ENCODE measurements at regions not wholly inside any gene's neighbourhood (a gene's known extent, or its start where the extent isn't known, plus 50 kb on each side); places are given as distances from the start of the nearest gene placed in this dataset.

DNA sequence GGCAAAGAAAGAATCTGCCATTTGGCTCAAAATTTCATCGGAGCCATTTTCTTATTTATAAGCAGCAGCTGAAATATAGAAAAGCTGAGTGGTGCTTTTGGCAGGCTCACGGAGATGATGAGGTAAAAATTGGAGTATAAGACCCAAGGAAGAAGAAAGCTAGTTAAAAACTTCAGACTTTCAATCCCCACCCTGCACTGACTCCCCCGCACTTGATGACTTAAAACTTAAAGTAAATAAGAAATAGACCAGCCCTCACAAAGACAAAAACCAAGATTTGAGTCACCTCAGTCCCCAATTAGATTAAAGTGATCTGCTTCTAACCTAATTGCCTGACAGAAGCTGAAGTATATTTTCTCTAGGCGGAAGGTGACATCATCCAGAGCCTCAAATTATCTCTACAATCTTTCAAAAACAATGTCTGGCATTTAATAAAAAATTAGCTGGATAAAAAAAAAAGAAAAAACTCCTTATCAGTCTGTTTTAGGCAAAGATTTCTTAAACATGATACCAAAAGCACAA is 124.0 kb upstream of the PJA2 start:
- TF ChIP-seq EZH2 (optimal IDR thresholded peaks at IDR 0.05; ENCODE audit: low read depth, low read length), result no peak
- TF ChIP-seq, protein P1, sequence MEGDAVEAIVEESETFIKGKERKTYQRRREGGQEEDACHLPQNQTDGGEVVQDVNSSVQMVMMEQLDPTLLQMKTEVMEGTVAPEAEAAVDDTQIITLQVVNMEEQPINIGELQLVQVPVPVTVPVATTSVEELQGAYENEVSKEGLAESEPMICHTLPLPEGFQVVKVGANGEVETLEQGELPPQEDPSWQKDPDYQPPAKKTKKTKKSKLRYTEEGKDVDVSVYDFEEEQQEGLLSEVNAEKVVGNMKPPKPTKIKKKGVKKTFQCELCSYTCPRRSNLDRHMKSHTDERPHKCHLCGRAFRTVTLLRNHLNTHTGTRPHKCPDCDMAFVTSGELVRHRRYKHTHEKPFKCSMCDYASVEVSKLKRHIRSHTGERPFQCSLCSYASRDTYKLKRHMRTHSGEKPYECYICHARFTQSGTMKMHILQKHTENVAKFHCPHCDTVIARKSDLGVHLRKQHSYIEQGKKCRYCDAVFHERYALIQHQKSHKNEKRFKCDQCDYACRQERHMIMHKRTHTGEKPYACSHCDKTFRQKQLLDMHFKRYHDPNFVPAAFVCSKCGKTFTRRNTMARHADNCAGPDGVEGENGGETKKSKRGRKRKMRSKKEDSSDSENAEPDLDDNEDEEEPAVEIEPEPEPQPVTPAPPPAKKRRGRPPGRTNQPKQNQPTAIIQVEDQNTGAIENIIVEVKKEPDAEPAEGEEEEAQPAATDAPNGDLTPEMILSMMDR (IDR thresholded peaks at IDR 0.05; ENCODE audit: low read length), result no peak
